Left colon (tissue), 2 donors: ENCODE measurements at regions not wholly inside any gene's neighbourhood (a gene's known extent, or its start where the extent isn't known, plus 50 kb on each side); places are given as distances from the start of the nearest gene placed in this dataset.
"Not testable (repeated sequence)": the region's sequence is repeated elsewhere in the genome, so short reads cannot be mapped to it uniquely, and the experiment has no call there.

Experiments used
- ATAC-seq: fragments of 200-7000 bp; cut with Tn5 transposase; one replicate; pipeline ENCODE4 v1.9.1; 2020; ENCODE audit warnings: mild to moderate bottlenecking, moderate library complexity
- DNase-seq, 2 donors: peaks; one replicate each; pipeline ENCODE4 v3.0.0-alpha.2; 2020
- intact Hi-C, 2 donors: fragments of 100-400 bp; cut with DNase I in 1 of 2; cut with micrococcal nuclease in 1 of 2; formaldehyde crosslinking; loops; one replicate each; pipeline versions ENCODE4 v1.11.2 to v1.14.0; 2022; cut with DNase I, micrococcal nuclease
- donor health status: DM: no; HTN: no; CAD: no.
- donor health status: DM: yes; HTN: yes; CAD: no.

- intact Hi-C loops, result no loop called here
- no peak for ATAC-seq
- DNase-seq, result no peak
Measured at GRCh38 chr17:70353408-70354092, 184.2 kb downstream of the KCNJ2 start.

- ATAC-seq (no peak), DNase-seq (no peak)
- intact Hi-C loops, result no loop called here
Measured at GRCh38 chr17:70355185-70355584, 185.9 kb downstream of the KCNJ2 start.

- intact Hi-C loops, result no loop called here
- ATAC-seq (no peak), DNase-seq (no peak)
Measured at GRCh38 chr17:70357190-70357589, 187.9 kb downstream of the KCNJ2 start.

GRCh38 chr17:70365091-70365583 is 195.8 kb downstream of the KCNJ2 start:
- DNase-seq (no peak), ATAC-seq (peak; percentile 57)
- intact Hi-C loops, result no loop called here

- intact Hi-C loops, result no loop called here
- ATAC-seq (no peak), DNase-seq (no peak)
Measured at GRCh38 chr17:70366386-70366785, 197.1 kb downstream of the KCNJ2 start.

GRCh38 chr17:70368011-70368410 is 198.7 kb downstream of the KCNJ2 start:
- no peak for ATAC-seq
- DNase-seq, result no peak
- intact Hi-C loops, result no loop called here

- ATAC-seq (no peak), DNase-seq (no peak)
- intact Hi-C loops, result no loop called here
Measured at GRCh38 chr17:70369391-70369790, 200.1 kb downstream of the KCNJ2 start.

- DNase-seq (no peak), ATAC-seq (no peak)
- intact Hi-C loops, result no loop called here
Measured at GRCh38 chr17:70370816-70371215, 201.5 kb downstream of the KCNJ2 start.

- intact Hi-C loops, result no loop called here
- DNase-seq (no peak), ATAC-seq (no peak)
Measured at GRCh38 chr17:70373369-70373768, 204.0 kb downstream of the KCNJ2 start.

- DNase-seq, result no peak
- no peak for ATAC-seq
- intact Hi-C loops, result no loop called here
Measured at GRCh38 chr17:70374496-70374895, 205.2 kb downstream of the KCNJ2 start.

- DNase-seq (no peak), ATAC-seq (no peak)
- intact Hi-C loops, result no loop called here
Measured at GRCh38 chr17:70375406-70375805, 206.1 kb downstream of the KCNJ2 start.

GRCh38 chr17:70375813-70376770 is 206.8 kb downstream of the KCNJ2 start:
- no peak for ATAC-seq
- intact Hi-C loops, result no loop called here
- no peak for DNase-seq

- DNase-seq, result no peak
- no peak for ATAC-seq
- intact Hi-C loops, result no loop called here
Measured at GRCh38 chr17:70377654-70378053, 208.3 kb downstream of the KCNJ2 start.

- ATAC-seq, result no peak
- no peak for DNase-seq
- intact Hi-C loops, result no loop called here
Measured at GRCh38 chr17:70378076-70378475, 208.7 kb downstream of the KCNJ2 start.

- no peak for DNase-seq
- intact Hi-C loops, result no loop called here
- no peak for ATAC-seq
Measured at GRCh38 chr17:70379945-70380344, 210.6 kb downstream of the KCNJ2 start.

GRCh38 chr17:70381916-70382315 is 212.6 kb downstream of the KCNJ2 start:
- DNase-seq, ATAC-seq, intact Hi-C loops: not testable (repeated sequence)

- no peak for ATAC-seq
- intact Hi-C loops, result no loop called here
Measured at GRCh38 chr17:70388326-70388725, 219.0 kb downstream of the KCNJ2 start.

GRCh38 chr17:70389232-70389757 is 220.0 kb downstream of the KCNJ2 start:
- ATAC-seq, intact Hi-C loops, DNase-seq: not testable (repeated sequence)

More at GRCh38 chr17:70388326-70388725, 219.0 kb downstream of the KCNJ2 start:
- no peak for DNase-seq

GRCh38 chr17:70390049-70390448 is 220.7 kb downstream of the KCNJ2 start:
- intact Hi-C loops, result no loop called here
- peak; percentile 99 for ATAC-seq
- DNase-seq, result no peak
